SK-MEL-5 (cell line): ENCODE measurements at regions not wholly inside any gene's neighbourhood (a gene's known extent, or its start where the extent isn't known, plus 50 kb on each side); places are given as distances from the start of the nearest gene placed in this dataset.

Experiments
- DNase-seq: peaks from one replicate; pipeline ENCODE4 v3.0.0-alpha.2; 2016; ENCODE audit warnings: low read depth, low spot score
- in situ Hi-C: cut with HindIII; loops from 2 replicates; pipeline ENCODE4 v1.10.0; 2016; ENCODE audit warnings: low sequenced_read_pairs, high pct_unique_total_duplicates, low pct_unique_long_range_greater_than_20kb

- in situ Hi-C loops, result no loop called here
- no peak for DNase-seq
Measured at GRCh38 chr6:92362404-92362803, 1057.0 kb downstream of the EPHA7 start.

- in situ Hi-C loops, result no loop called here
- no peak for DNase-seq
Measured at GRCh38 chr6:92361990-92362389, 1057.4 kb downstream of the EPHA7 start.

GRCh38 chr6:92354270-92354829, 1065.0 kb downstream of the EPHA7 start:
- no peak for DNase-seq
- in situ Hi-C loops, result no loop called here

- in situ Hi-C loops, result no loop called here
- no peak for DNase-seq
Measured at GRCh38 chr6:92352130-92352529, 1067.2 kb downstream of the EPHA7 start.

DNA sequence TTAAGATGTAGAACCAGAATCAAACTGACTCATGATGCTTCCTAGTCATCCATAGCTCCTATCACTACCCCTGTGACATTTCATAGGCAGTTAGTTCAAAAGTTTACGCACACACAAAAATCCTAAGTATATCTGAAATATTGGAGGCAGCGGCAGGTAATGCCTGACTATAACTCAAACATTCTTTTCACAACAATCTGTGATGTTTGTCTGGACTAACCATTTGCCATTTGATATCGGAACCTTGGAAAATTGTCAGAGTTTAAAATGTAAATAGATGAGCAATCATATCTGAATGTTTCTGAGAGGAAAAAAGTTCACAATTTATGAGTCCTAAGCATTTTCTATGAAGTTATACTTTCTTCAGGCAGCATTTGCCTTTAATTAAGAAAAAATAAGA, 1078.2 kb downstream of the EPHA7 start:
- in situ Hi-C loops, result no loop called here
- no peak for DNase-seq

DNA sequence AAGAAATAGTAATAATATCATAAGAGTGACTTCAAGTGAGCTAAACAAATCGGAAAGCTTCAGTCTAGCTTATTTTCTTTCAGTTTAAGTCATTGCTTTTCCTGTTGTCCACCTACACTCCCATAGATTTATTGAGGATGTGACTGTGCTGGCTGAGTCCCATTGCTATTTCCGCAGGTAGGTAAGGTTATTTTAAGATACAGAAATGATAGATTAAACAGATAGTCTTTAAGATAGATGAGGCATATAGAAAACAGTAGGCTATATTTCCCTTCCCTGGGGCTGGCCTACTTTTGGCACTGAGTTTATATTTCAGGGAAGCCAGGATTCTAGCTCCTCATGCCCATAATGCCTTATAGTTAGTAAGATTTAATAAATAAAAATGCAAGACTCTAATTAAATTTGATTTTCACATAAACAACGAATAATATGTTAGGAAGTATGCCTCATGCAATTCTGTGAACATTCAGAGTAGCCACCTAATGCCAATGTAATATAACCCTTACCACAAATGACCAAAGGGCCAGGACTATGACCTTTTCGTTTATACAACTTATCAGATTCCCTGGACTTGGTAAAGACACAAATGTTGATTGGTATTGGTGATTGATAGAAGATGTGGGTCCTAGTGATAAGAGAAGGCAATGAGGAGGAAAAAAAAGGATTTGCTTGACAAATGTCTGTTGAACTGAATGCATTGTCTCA, 1079.3 kb downstream of the EPHA7 start:
- in situ Hi-C loops, result no loop called here
- DNase-seq, result no peak

- DNase-seq, result no peak
- in situ Hi-C loops, result no loop called here
Measured at GRCh38 chr6:92337571-92337970, 1081.8 kb downstream of the EPHA7 start.

- in situ Hi-C loops, result no loop called here
- no peak for DNase-seq
Measured at GRCh38 chr6:92329208-92329847, 1090.0 kb downstream of the EPHA7 start.

- in situ Hi-C loops, result no loop called here
Measured at GRCh38 chr6:92315312-92315711, 1104.0 kb downstream of the EPHA7 start.

DNA sequence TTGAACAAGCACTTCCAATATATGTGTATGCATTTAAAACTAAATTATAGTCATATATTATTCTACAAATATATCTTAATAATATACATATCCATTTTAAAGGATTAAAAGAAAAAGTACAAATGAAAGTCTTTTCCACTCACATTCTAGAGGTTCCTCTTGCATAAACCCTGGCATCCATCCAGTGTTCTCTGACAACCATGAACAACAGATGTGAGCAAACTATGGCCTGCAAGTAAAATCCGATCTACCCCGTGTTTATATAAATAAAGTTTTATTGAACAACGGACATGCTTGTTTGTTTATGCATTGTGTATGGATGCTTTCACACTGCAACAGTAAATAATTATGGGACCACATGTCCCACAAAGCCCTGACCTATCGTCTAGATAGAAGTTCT, 1122.3 kb downstream of the EPHA7 start:
- no peak for DNase-seq
- in situ Hi-C loops, result no loop called here

More at GRCh38 chr6:92315312-92315711, 1104.0 kb downstream of the EPHA7 start:
- no peak for DNase-seq

- no peak for DNase-seq
- in situ Hi-C loops, result no loop called here
Measured at GRCh38 chr6:92292067-92292466, 1127.3 kb downstream of the EPHA7 start.

- in situ Hi-C loops, result no loop called here
- no peak for DNase-seq
Measured at GRCh38 chr6:92289831-92290230, 1129.5 kb downstream of the EPHA7 start.

DNA sequence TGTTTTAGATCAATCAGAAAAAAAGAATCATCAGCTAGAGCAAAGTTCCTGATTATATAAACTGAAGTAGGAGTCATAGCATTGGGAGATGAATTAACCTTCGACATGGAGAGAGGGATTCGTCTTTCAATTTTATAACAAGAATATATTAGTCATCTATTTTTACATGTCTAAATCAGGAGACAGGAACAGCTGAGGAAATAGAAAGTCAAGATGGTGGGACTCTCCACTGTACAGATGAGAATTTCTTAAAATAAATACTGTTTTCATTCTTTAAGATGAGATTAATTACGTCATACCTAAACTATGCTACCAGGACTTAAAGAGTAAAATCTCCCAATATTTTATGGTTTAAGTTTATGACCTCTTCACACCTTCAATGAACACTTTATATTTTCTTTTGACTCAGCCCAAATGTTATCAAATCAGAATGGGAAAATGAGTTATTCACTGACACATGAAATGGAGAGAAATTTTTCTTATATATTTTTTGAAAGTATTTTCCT, 1137.7 kb downstream of the EPHA7 start:
- DNase-seq, result no peak
- in situ Hi-C loops, result no loop called here

GRCh38 chr6:92275150-92275549, 1144.2 kb downstream of the EPHA7 start:
- in situ Hi-C loops, result no loop called here
- DNase-seq, result no peak

GRCh38 chr6:92274588-92274987, 1144.8 kb downstream of the EPHA7 start:
- no peak for DNase-seq
- in situ Hi-C loops, result no loop called here

GRCh38 chr6:92273694-92274093, 1145.7 kb downstream of the EPHA7 start:
- in situ Hi-C loops, result no loop called here

DNA sequence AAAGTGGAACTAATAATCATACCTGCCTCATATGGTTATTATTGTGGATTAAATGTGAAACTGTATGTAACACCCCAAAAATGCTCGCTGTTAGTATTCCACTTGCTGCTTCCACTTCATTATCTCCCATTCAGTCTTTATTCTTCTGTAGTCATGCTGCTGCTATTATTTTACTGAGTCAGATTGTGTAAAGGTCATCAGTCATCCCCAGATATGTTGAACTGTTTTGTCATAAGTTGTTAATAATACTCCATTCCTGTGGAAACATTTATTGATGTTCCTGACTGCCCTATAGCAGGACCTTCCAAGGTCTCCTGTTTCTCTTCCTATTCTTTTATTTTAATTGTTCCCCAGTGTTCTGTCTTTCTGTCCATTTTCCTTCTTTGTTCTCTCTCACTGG, 1148.3 kb downstream of the EPHA7 start:
- in situ Hi-C loops, result no loop called here
- no peak for DNase-seq

More at GRCh38 chr6:92273694-92274093, 1145.7 kb downstream of the EPHA7 start:
- no peak for DNase-seq

- no peak for DNase-seq
- in situ Hi-C loops, result no loop called here
Measured at GRCh38 chr6:92270365-92270764, 1149.0 kb downstream of the EPHA7 start.

DNA sequence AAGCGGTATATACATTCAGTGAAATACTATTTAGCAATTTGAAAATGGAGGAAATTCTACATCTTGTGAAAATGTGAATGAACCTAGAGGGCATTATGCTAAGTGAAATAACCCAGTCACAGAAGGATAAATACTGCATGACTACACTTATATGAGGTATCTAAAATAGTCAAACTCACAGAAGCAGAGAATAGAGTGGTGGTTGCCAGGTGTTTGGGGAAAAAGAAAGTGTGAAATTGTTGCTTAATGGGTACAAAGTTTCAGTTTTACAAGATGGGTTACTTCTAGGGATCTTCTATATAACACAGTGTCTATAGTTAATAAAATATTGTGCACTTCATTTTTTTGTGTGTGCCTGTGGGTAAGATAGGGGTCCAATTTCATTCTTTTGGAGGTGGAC, 1152.0 kb downstream of the EPHA7 start:
- in situ Hi-C loops, result no loop called here

More for the DNA sequence above, 1152.0 kb downstream of the EPHA7 start:
- no peak for DNase-seq
